Skeletal muscle tissue (tissue), 3 donors: ENCODE measurements at regions not wholly inside any gene's neighbourhood (a gene's known extent, or its start where the extent isn't known, plus 50 kb on each side); places are given as distances from the start of the nearest gene placed in this dataset.

ENCODE experiments used
- H3K27ac ChIP-seq: one replicate; pipeline ENCODE4 v1.7.0; 2013; ENCODE audit warnings: mild to moderate bottlenecking, low read depth, low read length, inconsistent platforms
- H3K27me3 ChIP-seq, 3 donors: one replicate each; pipeline ENCODE4 v1.7.0; 2013; ENCODE audit warnings: low read length in 3 of 3; ENCODE audit not compliant: control insufficient read depth in 3 of 3, insufficient read depth in 3 of 3
- H3K36me3 ChIP-seq, 3 donors: one replicate each; pipeline ENCODE4 v1.7.0; 2013; ENCODE audit warnings: low read length in 3 of 3; ENCODE audit not compliant: control insufficient read depth in 3 of 3, insufficient read depth in 3 of 3
- H3K4me1 ChIP-seq, 3 donors: one replicate each; pipeline ENCODE4 v1.7.0; 2013; ENCODE audit warnings: low read length in 3 of 3, mild to moderate bottlenecking in 3 of 3; ENCODE audit not compliant: control insufficient read depth in 3 of 3, insufficient read depth in 3 of 3
- H3K4me3 ChIP-seq, 3 donors: one replicate each; pipeline ENCODE4 v1.7.0; 2013; ENCODE audit warnings: low read length in 3 of 3
- H3K9ac ChIP-seq, 3 donors: one replicate each; pipeline ENCODE4 v1.7.0; 2013; ENCODE audit warnings: low read length in 3 of 3, mild to moderate bottlenecking in 3 of 3, moderate library complexity in 2 of 3, low read depth in 1 of 3
- H3K9me3 ChIP-seq, 3 donors: one replicate each; pipeline ENCODE4 v1.7.0; 2013; ENCODE audit warnings: low read length in 3 of 3; ENCODE audit not compliant: control insufficient read depth in 3 of 3
- donor health status: Osteomylitis.

- H3K27me3 ChIP-seq, result no peaks in the 10 kb centered on the region
- peaks cover 0 to 3% (median 0%) of the 10 kb centered on the region in 3 donors for H3K9me3 ChIP-seq
- H3K9ac ChIP-seq, result no peak overlapping the region
- H3K36me3 ChIP-seq, result no peaks in the 10 kb centered on the region
- H3K4me1 ChIP-seq, result no peaks in the 10 kb centered on the region
- H3K4me3 ChIP-seq, result no peak overlapping the region
- no peak overlapping the region for H3K27ac ChIP-seq
These were observed 188.1 kb downstream of the ADAM29 start for GRCh38 chr4:175106301-175106700.

GRCh38 chr4:175109933-175110332 is 191.8 kb downstream of the ADAM29 start:
- Histone ChIP-seq H3K9ac (no peak overlapping the region), H3K27ac (no peak overlapping the region), H3K4me3 (no peak overlapping the region), H3K36me3 (no peaks in the 10 kb centered on the region), H3K4me1 (no peaks in the 10 kb centered on the region), H3K27me3 (no peaks in the 10 kb centered on the region), H3K9me3 (peaks cover 0 to 3% (median 0%) of the 10 kb centered on the region in 3 donors)

GRCh38 chr4:175125410-175126068 is 207.4 kb downstream of the ADAM29 start:
- Histone ChIP-seq H3K4me3 (no peak overlapping the region), H3K4me1 (no peaks in the 10 kb centered on the region), H3K27me3 (no peaks in the 10 kb centered on the region), H3K9me3 (peaks cover 0 to 5% (median 4%) of the 10 kb centered on the region in 3 donors), H3K27ac (no peak overlapping the region), H3K9ac (no peak overlapping the region), H3K36me3 (no peaks in the 10 kb centered on the region)

DNA sequence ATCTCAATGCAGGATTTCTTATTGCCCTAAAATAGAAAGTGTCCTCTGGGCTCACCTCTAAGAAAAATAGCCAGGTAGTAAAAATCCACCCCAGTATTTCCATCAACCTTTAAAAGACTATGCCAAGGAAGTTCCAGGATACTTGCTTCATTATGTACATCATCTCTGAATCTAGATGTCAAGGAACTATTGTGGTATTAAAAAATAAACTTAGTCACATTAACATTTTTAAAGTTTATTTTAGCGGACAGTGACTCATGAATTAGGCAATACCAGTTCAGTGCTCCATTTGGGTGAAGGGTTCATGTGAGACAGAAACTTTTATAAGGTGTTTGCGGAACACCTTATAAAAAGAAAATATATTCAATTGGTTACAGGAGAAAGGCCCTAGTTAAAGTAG is 209.2 kb downstream of the ADAM29 start:
- Histone ChIP-seq H3K27me3 (no peaks in the 10 kb centered on the region), H3K9ac (no peak overlapping the region), H3K36me3 (no peaks in the 10 kb centered on the region), H3K27ac (no peak overlapping the region), H3K9me3 (no peaks in the 10 kb centered on the region), H3K4me1 (no peaks in the 10 kb centered on the region), H3K4me3 (no peak overlapping the region)

DNA sequence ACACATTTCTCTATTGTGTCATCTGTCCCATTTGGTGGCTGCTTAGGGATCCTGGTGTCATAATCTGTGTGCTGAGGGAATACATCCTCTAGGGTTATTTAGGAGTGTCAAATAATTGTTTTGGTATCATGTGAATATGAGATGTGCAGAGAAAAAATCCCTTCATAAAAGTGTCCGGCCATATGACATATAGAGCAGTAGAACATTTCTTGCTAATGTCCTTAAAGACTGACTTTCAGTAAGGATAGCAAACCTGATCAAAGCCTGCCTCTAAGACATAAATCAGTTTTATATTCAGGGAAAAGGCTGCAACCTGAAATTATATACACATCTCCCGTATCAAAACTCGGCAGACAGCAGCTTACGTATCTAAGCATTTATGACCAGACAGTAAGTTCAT is 211.6 kb downstream of the ADAM29 start:
- H3K9ac ChIP-seq, result no peak overlapping the region
- H3K27me3 ChIP-seq, result no peaks in the 10 kb centered on the region
- no peaks in the 10 kb centered on the region for H3K4me1 ChIP-seq
- H3K36me3 ChIP-seq, result no peaks in the 10 kb centered on the region
- no peak overlapping the region for H3K4me3 ChIP-seq
- no peaks in the 10 kb centered on the region for H3K9me3 ChIP-seq
- no peak overlapping the region for H3K27ac ChIP-seq

- Histone ChIP-seq H3K9ac (no peak overlapping the region), H3K27me3 (no peaks in the 10 kb centered on the region), H3K9me3 (no peaks in the 10 kb centered on the region)
These were observed 221.0 kb downstream of the ADAM29 start for GRCh38 chr4:175139205-175139604.

GRCh38 chr4:175143116-175143515 is 225.0 kb downstream of the ADAM29 start:
- no peaks in the 10 kb centered on the region for H3K9me3 ChIP-seq
- H3K4me1 ChIP-seq, result no peaks in the 10 kb centered on the region
- H3K9ac ChIP-seq, result no peak overlapping the region
- no peak overlapping the region for H3K27ac ChIP-seq
- no peak overlapping the region for H3K4me3 ChIP-seq
- no peaks in the 10 kb centered on the region for H3K36me3 ChIP-seq
- H3K27me3 ChIP-seq, result no peaks in the 10 kb centered on the region

More at GRCh38 chr4:175139205-175139604, 221.0 kb downstream of the ADAM29 start:
- Histone ChIP-seq H3K27ac (no peak overlapping the region), H3K4me3 (no peak overlapping the region), H3K4me1 (no peaks in the 10 kb centered on the region), H3K36me3 (no peaks in the 10 kb centered on the region)

DNA sequence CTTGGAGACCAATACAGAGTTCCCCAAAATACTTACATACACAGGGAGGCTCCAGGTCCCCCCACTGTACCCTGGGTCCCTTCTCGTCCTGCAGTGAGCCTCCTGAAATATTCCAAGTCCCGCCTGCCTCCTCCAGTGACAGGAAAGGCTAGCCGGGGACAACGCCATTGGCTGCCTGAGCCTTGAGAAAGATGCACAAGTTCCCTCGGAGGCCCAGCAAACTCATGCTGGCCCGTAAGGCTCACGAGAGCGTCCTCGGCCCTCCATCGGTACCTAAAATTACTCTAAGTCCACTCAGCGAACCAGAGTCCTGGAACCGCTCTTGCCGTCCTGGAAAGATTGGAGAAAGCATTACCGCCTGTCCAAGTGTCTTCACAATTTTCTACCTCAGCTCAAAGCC is 228.6 kb downstream of the ADAM29 start:
- Histone ChIP-seq H3K4me1 (no peaks in the 10 kb centered on the region), H3K9me3 (no peaks in the 10 kb centered on the region), H3K9ac (no peak overlapping the region), H3K27me3 (no peaks in the 10 kb centered on the region), H3K27ac (no peak overlapping the region), H3K4me3 (no peak overlapping the region), H3K36me3 (no peaks in the 10 kb centered on the region)

DNA sequence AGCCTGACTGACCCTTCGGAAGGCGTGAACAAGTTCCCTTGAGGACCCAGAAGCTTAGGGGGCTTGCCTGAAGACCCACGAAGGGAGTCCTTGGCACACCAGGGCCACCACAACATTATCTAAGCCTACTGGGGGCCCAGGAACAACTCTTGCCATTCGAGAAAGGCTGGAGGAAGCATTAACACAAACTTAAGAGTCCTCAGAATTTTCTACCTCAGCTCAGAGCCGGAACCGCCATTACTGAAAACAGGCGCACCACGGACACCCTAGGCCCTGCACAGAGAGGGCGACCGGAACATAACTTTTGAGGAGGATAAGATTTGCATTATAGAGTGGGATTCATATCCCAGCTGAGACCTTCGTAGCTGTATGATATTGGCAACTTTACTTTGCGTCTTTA is 229.1 kb downstream of the ADAM29 start:
- Histone ChIP-seq H3K27ac (no peak overlapping the region), H3K9ac (no peak overlapping the region), H3K27me3 (no peaks in the 10 kb centered on the region), H3K4me3 (no peak overlapping the region), H3K9me3 (no peaks in the 10 kb centered on the region), H3K36me3 (no peaks in the 10 kb centered on the region), H3K4me1 (no peaks in the 10 kb centered on the region)

DNA sequence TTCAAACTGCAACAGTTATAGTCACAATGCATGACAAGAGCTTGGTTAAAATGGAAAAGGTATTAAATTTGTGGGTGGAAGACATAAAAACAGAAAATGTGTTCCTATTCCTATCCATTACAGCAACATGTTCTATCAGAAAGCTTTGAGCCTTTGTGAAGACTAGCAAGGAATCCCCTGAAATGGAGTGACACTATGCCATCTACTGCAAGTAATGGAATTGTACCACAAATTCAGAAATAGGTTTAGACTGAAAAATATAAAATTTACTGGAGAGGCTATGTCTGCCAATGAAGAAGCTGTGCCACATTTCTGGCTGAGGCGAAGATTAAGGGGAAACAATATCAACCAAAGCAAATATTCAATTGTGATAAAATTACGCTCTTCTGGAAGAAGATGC is 247.9 kb downstream of the ADAM29 start:
- Histone ChIP-seq H3K9ac (no peak overlapping the region), H3K9me3 (no peaks in the 10 kb centered on the region), H3K4me3 (no peak overlapping the region), H3K27ac (no peak overlapping the region), H3K4me1 (no peaks in the 10 kb centered on the region), H3K36me3 (no peaks in the 10 kb centered on the region), H3K27me3 (no peaks in the 10 kb centered on the region)
